Endometrial microvascular endothelial cells (primary cell): ENCODE measurements at regions not wholly inside any gene's neighbourhood (a gene's known extent, or its start where the extent isn't known, plus 50 kb on each side); places are given as distances from the start of the nearest gene placed in this dataset.

Experiments
- in situ Hi-C: cut with HindIII; loops from 2 replicates; pipeline ENCODE4 v1.10.0; 2017; ENCODE audit warnings: low sequenced_read_pairs, low pct_unique_long_range_greater_than_20kb; ENCODE audit errors: inconsistent ontology term

DNA sequence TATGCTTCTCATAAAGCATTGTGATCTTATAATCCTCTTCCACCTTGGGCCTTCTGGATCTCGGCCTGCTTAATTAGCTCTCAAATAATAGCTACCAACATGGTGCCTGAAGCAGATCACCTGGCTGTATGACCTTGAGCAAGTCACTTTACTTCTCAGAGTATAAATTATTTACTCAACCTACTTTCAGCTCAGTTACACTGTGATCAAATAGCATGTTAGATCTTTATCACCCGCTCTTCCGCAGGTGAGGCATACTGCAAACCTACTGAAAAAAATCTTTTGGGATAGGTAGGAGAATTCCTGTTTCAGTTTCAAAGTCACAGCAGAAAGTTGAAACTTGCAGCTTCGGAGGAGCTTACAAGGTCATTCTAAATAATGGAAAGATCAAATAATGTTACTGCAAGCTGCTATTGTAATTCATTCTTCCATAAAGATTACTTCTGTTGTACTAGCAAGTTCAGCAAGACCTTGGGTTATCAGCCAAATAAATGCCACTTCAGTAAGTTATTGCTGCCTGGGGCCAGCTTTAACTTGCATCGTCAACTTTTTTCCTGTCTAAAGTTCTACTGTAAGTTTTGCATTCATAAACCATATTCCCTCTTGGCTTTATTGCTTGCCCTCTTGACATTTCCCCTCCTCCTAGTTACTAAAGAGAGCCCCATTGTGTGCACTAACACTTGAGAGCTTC is 268.4 kb upstream of the ATP11B start:
- in situ Hi-C loops: no loop called here

- in situ Hi-C loops: no loop called here
These were observed 267.4 kb upstream of the ATP11B start for GRCh38 chr3:182525766-182526374.

DNA sequence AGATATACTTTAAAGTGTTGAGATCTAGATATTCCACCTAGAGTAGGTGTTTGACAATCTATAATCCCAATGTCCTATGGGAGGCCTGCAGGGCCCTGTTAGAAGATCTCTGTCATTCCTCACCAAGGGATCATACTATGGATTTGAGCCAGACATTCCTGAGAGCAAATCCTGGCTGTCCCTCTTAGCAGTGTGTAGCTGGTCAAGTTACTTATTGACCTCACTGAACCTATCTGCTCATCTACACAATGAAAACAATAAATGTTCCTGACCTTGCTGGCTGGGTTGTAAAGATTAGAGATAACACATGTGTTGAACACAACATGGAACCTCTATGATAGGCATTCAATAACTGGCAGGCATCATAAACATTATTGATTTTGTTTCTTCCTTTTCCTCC is 265.6 kb upstream of the ATP11B start:
- in situ Hi-C loops: no loop called here

- in situ Hi-C loops: no loop called here
These were observed 263.0 kb upstream of the ATP11B start for GRCh38 chr3:182530316-182530715.

DNA sequence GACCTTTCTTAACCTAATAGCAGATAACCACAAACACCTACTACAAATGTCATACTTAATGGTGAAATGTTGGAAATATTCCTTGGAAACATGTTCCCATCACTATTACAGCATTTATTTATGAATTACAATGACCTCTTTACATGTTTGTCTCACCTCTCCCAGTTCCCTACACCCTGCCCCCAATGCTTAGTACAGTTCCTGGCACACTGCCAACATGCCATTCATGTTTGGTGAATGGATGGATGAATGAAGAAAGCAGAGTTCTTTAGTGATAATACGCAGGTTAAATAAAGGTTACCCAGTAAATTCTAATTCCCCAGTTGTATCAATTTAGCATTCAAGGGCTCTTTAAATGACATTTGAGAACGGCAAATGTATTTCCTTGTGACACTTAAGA is 259.9 kb upstream of the ATP11B start:
- in situ Hi-C loops: no loop called here

DNA sequence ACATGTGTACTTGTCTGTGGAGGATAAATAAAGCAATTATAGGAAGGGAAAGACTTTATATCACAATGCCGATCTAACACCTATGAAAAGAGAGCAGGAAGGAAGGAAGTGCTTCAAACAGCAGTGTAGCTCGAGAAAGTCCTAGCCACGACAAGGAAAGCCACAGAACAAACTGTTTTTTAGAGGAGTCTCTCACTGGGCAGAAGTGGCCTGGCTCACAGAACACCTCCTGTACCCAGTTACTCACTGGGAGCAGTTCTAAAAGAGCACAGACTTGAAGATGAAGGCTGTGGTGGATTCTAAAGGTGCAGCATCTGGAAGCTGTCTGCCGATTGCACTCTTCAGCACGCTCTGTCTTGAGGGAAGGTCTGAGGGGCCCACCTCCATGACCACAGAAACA is 248.8 kb upstream of the ATP11B start:
- in situ Hi-C loops: no loop called here

- in situ Hi-C loops: no loop called here
These were observed 231.0 kb upstream of the ATP11B start for GRCh38 chr3:182562274-182562673.

DNA sequence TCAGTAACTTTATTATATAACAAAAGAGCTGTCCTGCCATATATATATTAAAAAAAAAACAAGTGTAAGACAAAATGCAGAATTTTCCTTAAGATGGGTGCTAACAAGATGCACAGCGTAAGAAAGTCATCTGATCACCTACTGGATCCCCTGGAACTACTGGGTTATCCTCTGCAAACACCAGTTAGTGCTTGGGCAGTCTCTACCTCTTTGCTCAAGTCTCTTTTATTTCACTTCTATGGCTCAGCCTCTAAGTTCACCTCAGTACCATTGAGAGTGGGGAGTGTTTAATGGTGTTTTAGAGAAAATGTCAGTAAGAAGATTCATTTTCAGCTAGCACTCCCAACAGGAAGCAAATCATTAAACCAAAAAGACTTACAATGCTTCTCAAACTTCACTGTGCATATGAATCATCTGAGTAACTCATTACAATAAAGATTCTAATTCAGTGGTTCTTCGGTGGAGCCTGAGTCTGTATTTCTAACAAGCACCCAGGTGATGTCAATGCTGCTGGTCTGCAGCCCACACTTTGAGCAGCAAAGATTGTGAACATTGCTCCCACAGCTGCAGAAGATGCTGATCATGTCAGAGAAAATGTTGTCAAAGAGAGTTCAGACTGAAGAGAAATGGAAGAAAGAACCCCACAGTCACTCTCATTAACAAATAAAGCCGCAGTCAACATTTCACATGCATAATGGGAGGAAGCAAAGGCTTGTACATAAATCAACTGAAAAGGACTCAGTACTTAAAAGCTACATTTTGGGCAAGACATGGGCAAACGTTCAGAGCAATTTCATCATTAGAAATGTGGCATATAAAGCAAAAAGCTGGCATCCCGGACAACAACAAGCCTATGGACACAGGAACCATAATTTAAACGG is 227.1 kb upstream of the ATP11B start:
- in situ Hi-C loops: no loop called here

- in situ Hi-C loops: no loop called here
These were observed 225.6 kb upstream of the ATP11B start for GRCh38 chr3:182567700-182568099.

- in situ Hi-C loops: no loop called here
These were observed 225.0 kb upstream of the ATP11B start for GRCh38 chr3:182568261-182568660.

DNA sequence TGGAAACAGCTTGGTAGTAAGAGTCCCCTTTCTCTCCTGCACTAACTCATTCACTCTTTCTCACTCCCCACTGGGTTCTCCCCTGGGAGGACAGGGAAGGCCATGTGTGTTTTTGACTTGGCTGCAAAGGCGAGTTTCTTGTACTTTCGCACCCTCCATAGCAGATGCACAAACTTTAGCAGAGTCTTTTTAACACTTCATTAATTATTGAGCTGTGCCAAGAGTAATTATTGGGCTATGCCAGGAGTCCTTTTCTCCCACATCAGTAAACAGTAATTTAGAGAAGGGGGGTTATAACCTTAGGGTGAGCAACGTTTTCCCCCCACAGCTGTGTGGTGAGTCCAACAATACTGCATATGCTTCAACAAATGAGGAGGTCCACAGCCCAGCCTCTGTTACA is 224.4 kb upstream of the ATP11B start:
- in situ Hi-C loops: no loop called here

GRCh38 chr3:182570946-182571594 is 222.2 kb upstream of the ATP11B start:
- in situ Hi-C loops: no loop called here

- in situ Hi-C loops: no loop called here
These were observed 217.4 kb upstream of the ATP11B start for GRCh38 chr3:182575941-182576340.

DNA sequence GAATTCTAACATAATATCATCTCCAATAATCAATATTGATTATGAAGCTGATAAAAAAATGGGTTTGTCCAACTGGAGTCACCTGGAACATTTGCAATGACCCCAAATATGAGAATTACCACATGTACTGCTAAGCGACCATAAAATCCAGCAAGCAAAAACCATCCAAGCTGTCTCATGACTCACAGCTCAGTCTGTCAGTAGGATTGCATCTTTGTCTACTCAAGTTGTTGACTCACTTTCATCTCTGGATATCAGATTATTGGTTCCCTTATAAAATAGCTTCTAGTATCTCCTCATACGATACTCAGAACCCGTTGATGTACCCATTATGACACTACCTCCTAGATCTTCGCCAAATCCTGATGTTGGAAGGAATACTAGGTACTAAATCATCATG is 209.8 kb upstream of the ATP11B start:
- in situ Hi-C loops: no loop called here

- in situ Hi-C loops: no loop called here
These were observed 207.7 kb upstream of the ATP11B start for GRCh38 chr3:182585532-182586150.

DNA sequence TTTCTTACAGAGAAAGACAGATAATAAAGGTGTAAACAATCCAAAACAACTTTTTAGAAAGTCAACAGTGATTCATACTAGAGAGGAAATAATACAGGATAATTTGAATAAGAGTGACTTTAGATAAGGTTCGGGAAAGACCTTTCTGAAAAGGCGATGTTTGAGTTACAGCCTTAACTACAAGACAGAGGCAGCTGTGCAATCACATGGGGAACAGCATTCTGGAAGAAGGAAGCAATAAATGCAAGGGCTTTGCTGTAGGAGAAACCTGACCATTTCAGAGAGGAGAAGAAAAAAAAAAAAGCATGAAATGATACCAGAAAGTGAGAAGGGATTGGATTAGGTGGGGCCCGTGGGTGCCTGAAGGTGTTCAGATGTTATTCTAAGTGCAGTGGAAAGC is 200.6 kb upstream of the ATP11B start:
- in situ Hi-C loops: no loop called here

GRCh38 chr3:182596676-182597410 is 196.5 kb upstream of the ATP11B start:
- in situ Hi-C loops: no loop called here

GRCh38 chr3:182597621-182598041 is 195.7 kb upstream of the ATP11B start:
- in situ Hi-C loops: no loop called here
